ENCODE measurements at regions not wholly inside any gene's neighbourhood (a gene's known extent, or its start where the extent isn't known, plus 50 kb on each side); places are given as distances from the start of the nearest gene placed in this dataset.
"Not testable (repeated sequence)": the region's sequence is repeated elsewhere in the genome, so short reads cannot be mapped to it uniquely, and the experiment has no call there.

GRCh38 chr1:157334041-157334440 lies 195.8 kb upstream of the ETV3 start:
- no peak overlapping the region for H3K27ac ChIP-seq (ENCODE audit: low read length)
- no peaks in the 10 kb centered on the region for H3K36me3 ChIP-seq (ENCODE audit: control insufficient read depth, insufficient read depth, low read length)
- intact Hi-C loops (cut with micrococcal nuclease), result no loop called here
- 33% methylated on average over 2 of the region's 2 CpGs for WGBS (ENCODE audit: insufficient coverage)
- no peaks in the 10 kb centered on the region for H3K4me1 Mint-ChIP-seq
- no peaks in the 10 kb centered on the region for H3K36me3 Mint-ChIP-seq
- no peaks in the 10 kb centered on the region for H3K27me3 ChIP-seq (ENCODE audit: control insufficient read depth, insufficient read depth, low read length)
- TF ChIP-seq CTCF (IDR thresholded peaks at IDR 0.05), result no peak
- no peak for ATAC-seq
- H3K9me3 ChIP-seq (ENCODE audit: control insufficient read depth, insufficient read depth, low read length), result no peaks in the 10 kb centered on the region
- no peak for DNase-seq
- H3K9me3 Mint-ChIP-seq, result no peaks in the 10 kb centered on the region
- H3K4me1 ChIP-seq (ENCODE audit: control insufficient read depth, insufficient read depth, low read length), result no peaks in the 10 kb centered on the region
- H3K27me3 Mint-ChIP-seq (ENCODE audit: low read depth in 2 of 2), result peaks cover 24 to 36% of the 10 kb centered on the region in 2 donors
- no peak overlapping the region for H3K4me3 Mint-ChIP-seq
- H3K4me3 ChIP-seq (ENCODE audit: low read length), result no peak overlapping the region
- H3K27ac Mint-ChIP-seq, result no peak overlapping the region

- H3K9me3 Mint-ChIP-seq; H3K4me3 ChIP-seq (ENCODE audit: low read length); H3K36me3 ChIP-seq (ENCODE audit: control insufficient read depth, insufficient read depth, low read length); H3K9me3 ChIP-seq (ENCODE audit: control insufficient read depth, insufficient read depth, low read length); H3K27ac ChIP-seq (ENCODE audit: low read length); H3K4me1 ChIP-seq (ENCODE audit: control insufficient read depth, insufficient read depth, low read length); H3K27me3 ChIP-seq (ENCODE audit: control insufficient read depth, insufficient read depth, low read length); H3K27ac Mint-ChIP-seq; intact Hi-C loops (cut with micrococcal nuclease); H3K4me1 Mint-ChIP-seq; H3K36me3 Mint-ChIP-seq; ATAC-seq; DNase-seq; H3K4me3 Mint-ChIP-seq: not testable (repeated sequence)
- peaks cover 24 to 42% of the 10 kb centered on the region in 2 donors for H3K27me3 Mint-ChIP-seq (ENCODE audit: low read depth in 2 of 2)
Observed at GRCh38 chr1:157330177-157330576, 192.0 kb upstream of the ETV3 start.

- H3K27me3 ChIP-seq (ENCODE audit: control insufficient read depth, insufficient read depth, low read length); H3K27ac ChIP-seq (ENCODE audit: low read length); H3K36me3 Mint-ChIP-seq; DNase-seq; H3K4me1 Mint-ChIP-seq; H3K9me3 Mint-ChIP-seq; H3K36me3 ChIP-seq (ENCODE audit: control insufficient read depth, insufficient read depth, low read length); ATAC-seq; H3K9me3 ChIP-seq (ENCODE audit: control insufficient read depth, insufficient read depth, low read length); H3K4me3 ChIP-seq (ENCODE audit: low read length); intact Hi-C loops (cut with micrococcal nuclease); H3K4me1 ChIP-seq (ENCODE audit: control insufficient read depth, insufficient read depth, low read length); H3K4me3 Mint-ChIP-seq; H3K27ac Mint-ChIP-seq: not testable (repeated sequence)
- H3K27me3 Mint-ChIP-seq (ENCODE audit: low read depth in 2 of 2), result peaks cover 26 to 46% of the 10 kb centered on the region in 2 donors
Observed at GRCh38 chr1:157328120-157328519, 189.9 kb upstream of the ETV3 start.

- intact Hi-C loops (cut with micrococcal nuclease), result no loop called here
- no peaks in the 10 kb centered on the region for H3K9me3 ChIP-seq (ENCODE audit: control insufficient read depth, insufficient read depth, low read length)
- no peak overlapping the region for H3K4me3 ChIP-seq (ENCODE audit: low read length)
- no peaks in the 10 kb centered on the region for H3K9me3 Mint-ChIP-seq
- no peak for DNase-seq
- peaks cover 32 to 58% of the 10 kb centered on the region in 2 donors for H3K27me3 Mint-ChIP-seq (ENCODE audit: low read depth in 2 of 2)
- TF ChIP-seq CTCF (IDR thresholded peaks at IDR 0.05), result no peak
- H3K27ac ChIP-seq (ENCODE audit: low read length), result no peak overlapping the region
- WGBS (ENCODE audit: insufficient coverage), result 91% methylated on average over 6 of the region's 7 CpGs
- H3K27ac Mint-ChIP-seq, result no peak overlapping the region
- H3K4me1 Mint-ChIP-seq, result no peaks in the 10 kb centered on the region
- no peak for ATAC-seq
- no peaks in the 10 kb centered on the region for H3K4me1 ChIP-seq (ENCODE audit: control insufficient read depth, insufficient read depth, low read length)
- no peak overlapping the region for H3K4me3 Mint-ChIP-seq
- peaks cover 8% of the 10 kb centered on the region for H3K27me3 ChIP-seq (ENCODE audit: control insufficient read depth, insufficient read depth, low read length)
- H3K36me3 ChIP-seq (ENCODE audit: control insufficient read depth, insufficient read depth, low read length), result no peaks in the 10 kb centered on the region
- peaks cover under 1% of the 10 kb centered on the region for H3K36me3 Mint-ChIP-seq
Observed at GRCh38 chr1:157326173-157326859, 188.1 kb upstream of the ETV3 start.
